A673 (cell line): ENCODE measurements at regions not wholly inside any gene's neighbourhood (a gene's known extent, or its start where the extent isn't known, plus 50 kb on each side); places are given as distances from the start of the nearest gene placed in this dataset.

Experiments
- BruUV-seq: library from RNA; stranded (reverse); fragments of 400-500 nt; replicated peaks from 2 replicates; lab custom pipeline; 2021; lab: Mats Ljungman, UMichigan
- CTCF ChIA-PET: fragments of 300-600 bp; sonication (Branson Sonifier 250); formaldehyde crosslinking; loops from one replicate; lab custom pipeline; 2022; ENCODE audit warnings: antibody characterized with exemption; lab: Charles Lee
- POLR2A ChIA-PET: fragments of 300-600 bp; sonication (Branson Sonifier 250); formaldehyde crosslinking; loops from one replicate; lab custom pipeline; 2022; ENCODE audit warnings: antibody characterized with exemption; ENCODE audit not compliant: low non-redundant PET; lab: Charles Lee
- DNase-seq: peaks from one replicate; pipeline ENCODE4 v3.0.0-alpha.2; 2015; ENCODE audit warnings: low spot score
- H3K27ac ChIP-seq: fragments of 200-600 bp; sonication (generic); 2 replicates; pipeline ENCODE4 v1.5.1; 2016; ENCODE audit warnings: mixed run types, low read depth, mild to moderate bottlenecking, mixed read lengths, antibody characterized with exemption, low read length; ENCODE audit not compliant: poor library complexity, severe bottlenecking
- H3K27me3 ChIP-seq: fragments of 200-600 bp; sonication (generic); replicated peaks from 2 replicates; pipeline ENCODE4 v1.6.1; 2017; ENCODE audit warnings: mixed run types, low read depth, mild to moderate bottlenecking, mixed read lengths, antibody characterized with exemption, low read length; ENCODE audit not compliant: insufficient read depth, poor library complexity
- H3K36me3 ChIP-seq: fragments of 200-600 bp; sonication (generic); 2 replicates; pipeline ENCODE4 v1.6.1; 2016; ENCODE audit warnings: mixed run types, mild to moderate bottlenecking, mixed read lengths, antibody characterized with exemption, low read length; ENCODE audit not compliant: insufficient read depth, poor library complexity, severe bottlenecking
- H3K4me1 ChIP-seq: fragments of 200-600 bp; sonication (generic); 2 replicates; pipeline ENCODE4 v1.6.1; 2017; ENCODE audit warnings: mixed run types, mild to moderate bottlenecking, mixed read lengths, antibody characterized with exemption, low read length; ENCODE audit not compliant: insufficient read depth, poor library complexity, severe bottlenecking
- H3K4me3 ChIP-seq: fragments of 200-600 bp; sonication (generic); 2 replicates; pipeline ENCODE4 v1.5.1; 2016; ENCODE audit warnings: low read depth, mixed run types, mild to moderate bottlenecking, mixed read lengths, low read length; ENCODE audit not compliant: poor library complexity, severe bottlenecking
- H3K9me3 ChIP-seq: fragments of 200-600 bp; sonication (generic); 2 replicates; pipeline ENCODE4 v1.6.1; 2016; ENCODE audit warnings: mixed run types, low read depth, mild to moderate bottlenecking, mixed read lengths, antibody characterized with exemption, low read length; ENCODE audit not compliant: poor library complexity, severe bottlenecking
- CTCF ChIP-seq: fragments of 300-800, 200-600 bp; sonication (generic); conservative IDR thresholded peaks from 2 replicates; pipeline ENCODE4 v1.5.1; 2017; ENCODE audit warnings: low read depth, mild to moderate bottlenecking, antibody characterized with exemption, low read length, moderate library complexity, mixed read lengths
- EZH2 ChIP-seq: fragments of 200-600 bp; sonication (generic); IDR thresholded peaks from 2 replicates; pipeline ENCODE4 v1.6.1; 2017; ENCODE audit warnings: borderline replicate concordance, low read depth, mild to moderate bottlenecking, mixed read lengths, antibody characterized with exemption, low read length; ENCODE audit not compliant: poor library complexity, severe bottlenecking
- intact Hi-C: fragments of 100-400 bp; cut with micrococcal nuclease; formaldehyde crosslinking; loops from one replicate; pipeline ENCODE4 v1.10.0; 2022; ENCODE audit not compliant: unreplicated experiment

- POLR2A ChIA-PET, result interaction anchor here (0.6 kb wide), 1 partner anchor 1088 kb away, joined by 3 read pairs; no protein-coding TSS in a partner anchor
- CTCF ChIA-PET, result no interaction called here
- Histone ChIP-seq H3K4me3 (no peak overlapping the region), H3K36me3 (no peaks in the 10 kb centered on the region), H3K27ac (no peak overlapping the region), H3K9me3 (peaks cover 4% of the 10 kb centered on the region), H3K27me3 (no peaks in the 10 kb centered on the region), H3K4me1 (peaks cover 18% of the 10 kb centered on the region)
- no peak for DNase-seq
- intact Hi-C loops, result no loop called here
- BruUV-seq, result no TSS peak
- TF ChIP-seq EZH2, result no peak
- no peak for TF ChIP-seq CTCF
Measured at GRCh38 chr16:74183601-74184360, 112.8 kb upstream of the PSMD7 start.

- Histone ChIP-seq H3K27ac (no peak overlapping the region), H3K9me3 (no peaks in the 10 kb centered on the region), H3K27me3 (no peaks in the 10 kb centered on the region), H3K4me3 (no peak overlapping the region), H3K36me3 (no peaks in the 10 kb centered on the region), H3K4me1 (peaks cover 20% of the 10 kb centered on the region)
- intact Hi-C loops, result no loop called here
- ChIA-PET CTCF (no interaction called here), POLR2A (no interaction called here)
- no TSS peak for BruUV-seq
- peak; percentile 18 for DNase-seq
- TF ChIP-seq CTCF (no peak), EZH2 (no peak)
Measured at GRCh38 chr16:74169687-74170376, 126.8 kb upstream of the PSMD7 start.

GRCh38 chr16:74169066-74169465, 127.5 kb upstream of the PSMD7 start:
- ChIA-PET CTCF (no interaction called here), POLR2A (no interaction called here)
- H3K4me3 ChIP-seq, result no peak overlapping the region
- intact Hi-C loops, result no loop called here
- BruUV-seq, result no TSS peak
- H3K27ac ChIP-seq, result no peak overlapping the region
- no peaks in the 10 kb centered on the region for H3K9me3 ChIP-seq
- peaks cover 20% of the 10 kb centered on the region for H3K4me1 ChIP-seq
- no peaks in the 10 kb centered on the region for H3K36me3 ChIP-seq
- DNase-seq, result no peak
- H3K27me3 ChIP-seq, result no peaks in the 10 kb centered on the region
- TF ChIP-seq EZH2 (no peak), CTCF (no peak)
